H9 (cell line): ENCODE measurements at regions not wholly inside any gene's neighbourhood (a gene's known extent, or its start where the extent isn't known, plus 50 kb on each side); places are given as distances from the start of the nearest gene placed in this dataset.

Experiments used
- DNase-seq: peaks from one replicate; pipeline ENCODE4 v3.0.0-alpha.2; 2017
- H2AFZ ChIP-seq: one replicate; pipeline ENCODE4 v1.6.1; 2013; ENCODE audit warnings: mild to moderate bottlenecking, low read length, control low read depth, moderate library complexity
- H2AK5ac ChIP-seq: 2 replicates; pipeline ENCODE4 v1.6.1; 2013; ENCODE audit warnings: low read length, control low read depth, mixed read lengths; ENCODE audit not compliant: insufficient read length
- H2BK120ac ChIP-seq: one replicate; pipeline ENCODE4 v1.6.1; 2013; ENCODE audit warnings: low read depth, mild to moderate bottlenecking, low read length, control low read depth, inconsistent platforms; ENCODE audit not compliant: poor library complexity, severe bottlenecking
- H2BK12ac ChIP-seq: 2 replicates; pipeline ENCODE4 v1.6.1; 2013; ENCODE audit warnings: low read length, control low read depth, mixed read lengths, low read depth; ENCODE audit not compliant: insufficient read length
- H2BK15ac ChIP-seq: 2 replicates; pipeline ENCODE4 v1.6.1; 2013; ENCODE audit warnings: low read depth, low read length, control low read depth
- H2BK20ac ChIP-seq: one replicate; pipeline ENCODE4 v1.6.1; 2013; ENCODE audit warnings: low read depth, mild to moderate bottlenecking, low read length, control low read depth, inconsistent platforms; ENCODE audit not compliant: poor library complexity, severe bottlenecking
- H2BK5ac ChIP-seq: 2 replicates; pipeline ENCODE4 v1.6.1; 2013; ENCODE audit warnings: low read length, control low read depth, mixed read lengths; ENCODE audit not compliant: insufficient read length
- H3K14ac ChIP-seq: 2 replicates; pipeline ENCODE4 v1.6.1; 2013; ENCODE audit warnings: low read length, control low read depth; ENCODE audit not compliant: insufficient read depth
- H3K18ac ChIP-seq: 2 replicates; pipeline ENCODE4 v1.6.1; 2013; ENCODE audit warnings: low read depth, mild to moderate bottlenecking, mixed read lengths, low read length, control low read depth; ENCODE audit not compliant: insufficient read length
- H3K23ac ChIP-seq: 2 replicates; pipeline ENCODE4 v1.6.1; 2013; ENCODE audit warnings: low read length, control low read depth, mixed read lengths, low read depth; ENCODE audit not compliant: insufficient read length
- H3K23me2 ChIP-seq: 2 replicates; pipeline ENCODE4 v1.6.1; 2013; ENCODE audit warnings: low read depth, mild to moderate bottlenecking, mixed read lengths, low read length, control low read depth; ENCODE audit not compliant: insufficient read length, poor library complexity, severe bottlenecking
- H3K27ac ChIP-seq: 2 replicates; pipeline ENCODE4 v1.5.1; 2013; ENCODE audit warnings: low read length, control low read depth, mixed read lengths, low read depth; ENCODE audit not compliant: insufficient read length
- H3K27me3 ChIP-seq: 2 replicates; pipeline ENCODE4 v1.6.1; 2013; ENCODE audit warnings: low read length, control low read depth, inconsistent platforms; ENCODE audit not compliant: insufficient read depth
- H3K4ac ChIP-seq: 2 replicates; pipeline ENCODE4 v1.6.1; 2013; ENCODE audit warnings: low read depth, mild to moderate bottlenecking, control low read depth, inconsistent platforms, low read length, moderate library complexity
- H3K4me1 ChIP-seq: 2 replicates; pipeline ENCODE4 v1.6.1; 2013; ENCODE audit warnings: low read length, control low read depth, inconsistent platforms; ENCODE audit not compliant: insufficient read depth
- H3K4me2 ChIP-seq: 2 replicates; pipeline ENCODE4 v1.6.1; 2013; ENCODE audit warnings: low read length, control low read depth, mixed read lengths; ENCODE audit not compliant: insufficient read length, insufficient read depth
- H3K56ac ChIP-seq: 2 replicates; pipeline ENCODE4 v1.6.1; 2013; ENCODE audit warnings: low read depth, mild to moderate bottlenecking, mixed read lengths, low read length, control low read depth; ENCODE audit not compliant: insufficient read length
- H3K79me1 ChIP-seq: 2 replicates; pipeline ENCODE4 v1.6.1; 2013; ENCODE audit warnings: low read depth, mild to moderate bottlenecking, moderate library complexity, low read length, control low read depth, inconsistent platforms; ENCODE audit not compliant: insufficient read depth, poor library complexity, severe bottlenecking
- H3K79me2 ChIP-seq: 2 replicates; pipeline ENCODE4 v1.6.1; 2013; ENCODE audit warnings: low read length, control low read depth, inconsistent platforms; ENCODE audit not compliant: insufficient read depth
- H3K9ac ChIP-seq: 2 replicates; pipeline ENCODE4 v1.6.1; 2013; ENCODE audit warnings: low read length, control low read depth, mixed read lengths; ENCODE audit not compliant: insufficient read length; ENCODE audit errors: extremely low read depth
- H3K9me3 ChIP-seq: one replicate; pipeline ENCODE4 v1.6.1; 2013; ENCODE audit warnings: low read depth, low read length, inconsistent platforms; ENCODE audit not compliant: control insufficient read depth
- H3T11ph ChIP-seq: one replicate; pipeline ENCODE4 v1.6.1; 2013; ENCODE audit warnings: mild to moderate bottlenecking, low read length, control low read depth, inconsistent platforms
- H4K20me1 ChIP-seq: one replicate; pipeline ENCODE4 v1.6.1; 2013; ENCODE audit not compliant: control insufficient read depth, insufficient read length, insufficient read depth
- H4K5ac ChIP-seq: 2 replicates; pipeline ENCODE4 v1.6.1; 2013; ENCODE audit warnings: low read depth, mild to moderate bottlenecking, mixed read lengths, low read length, control low read depth; ENCODE audit not compliant: insufficient read length
- H4K8ac ChIP-seq: replicated peaks from 2 replicates; pipeline ENCODE4 v1.6.1; 2013; ENCODE audit warnings: low read length, control low read depth, mixed read lengths, low read depth; ENCODE audit not compliant: insufficient read length
- H4K91ac ChIP-seq: 2 replicates; pipeline ENCODE4 v1.6.1; 2013; ENCODE audit warnings: low read depth, mild to moderate bottlenecking, moderate library complexity, mixed read lengths, low read length, control low read depth; ENCODE audit not compliant: insufficient read length
- H3K27ac Mint-ChIP-seq, 3 experiments: 2 replicates in 2 of 3; 3 replicates in 1 of 3; pipeline ENCODE4 v1.8.0; 2020 to 2021; ENCODE audit warnings: mixed read lengths in 3 of 3, mild to moderate bottlenecking in 1 of 3, moderate library complexity in 1 of 3
- H3K27me3 Mint-ChIP-seq: 2 replicates; pipeline ENCODE4 v1.8.0; 2021; ENCODE audit warnings: low read depth, mild to moderate bottlenecking, moderate library complexity, mixed read lengths
- H3K36me3 Mint-ChIP-seq, 3 experiments: 2 replicates in 2 of 3; 3 replicates in 1 of 3; pipeline ENCODE4 v1.8.0; 2020 to 2021; ENCODE audit warnings: low read depth in 3 of 3, mixed read lengths in 3 of 3; ENCODE audit not compliant: insufficient read depth in 1 of 3
- H3K4me1 Mint-ChIP-seq, 2 experiments: 2 replicates each; pipeline ENCODE4 v1.8.0; 2020; ENCODE audit warnings: mixed read lengths in 2 of 2
- H3K4me3 Mint-ChIP-seq, 2 experiments: 2 replicates in 1 of 2; 3 replicates in 1 of 2; pipeline ENCODE4 v1.8.0; 2020 to 2021; ENCODE audit warnings: mild to moderate bottlenecking in 2 of 2, mixed read lengths in 2 of 2, moderate library complexity in 1 of 2
- H3K9me3 Mint-ChIP-seq, 2 experiments: 2 replicates in 1 of 2; 3 replicates in 1 of 2; pipeline ENCODE4 v1.8.0; 2020; ENCODE audit warnings: mild to moderate bottlenecking in 2 of 2, mixed read lengths in 2 of 2, moderate library complexity in 1 of 2
- CTCF ChIP-seq: fragments of 200-600 bp; sonication (generic); conservative IDR thresholded peaks from 3 replicates; pipeline ENCODE4 v1.8.0; 2021; ENCODE audit warnings: antibody characterized with exemption, mild to moderate bottlenecking
- WGBS: extraction: QIAGEN DNeasy Blood & Tissue Kit; methylation state at CpG from one replicate; pipeline ENCODE4 v1.1.7; 2013; ENCODE audit warnings: missing lambda C conversion rate, low lambda C conversion rate, mixed read lengths; ENCODE audit not compliant: insufficient read length; ENCODE audit errors: extremely low coverage; 5-methylcytosine and 5-hydroxymethylcytosine counted together

- Histone ChIP-seq H2BK20ac (no peak overlapping the region), H2BK120ac (no peak overlapping the region), H4K91ac (no peak overlapping the region), H3K79me1 (no peaks in the 10 kb centered on the region), H3K9me3 (no peaks in the 10 kb centered on the region), H3K18ac (no peak overlapping the region), H3K14ac (no peak overlapping the region), H3K4ac (no peak overlapping the region), H3T11ph (no peak overlapping the region), H4K5ac (no peak overlapping the region), H3K23me2 (no peaks in the 10 kb centered on the region), H3K27ac (no peak overlapping the region), H3K23ac (no peak overlapping the region), H3K9ac (no peak overlapping the region), H2BK12ac (no peak overlapping the region), H4K20me1 (no peaks in the 10 kb centered on the region), H3K27me3 (no peaks in the 10 kb centered on the region; the same call in 1 of the 2 replicates), H3K56ac (no peak overlapping the region), H2AFZ (no peak overlapping the region), H3K4me2 (no peak overlapping the region), H3K79me2 (no peaks in the 10 kb centered on the region), H2BK5ac (no peak overlapping the region), H2AK5ac (no peak overlapping the region), H2BK15ac (no peak overlapping the region), H4K8ac (no peak overlapping the region), H3K4me1 (peaks cover 11% of the 10 kb centered on the region)
- WGBS: no CpG with 5 or more reads among the region's 3 CpGs
- Mint-ChIP-seq H3K4me1 (peaks cover 14 to 24% of the 10 kb centered on the region in 2 experiments), H3K4me3 (no peak overlapping the region), H3K27me3 (peaks cover 7% of the 10 kb centered on the region), H3K27ac (no peak overlapping the region), H3K9me3 (no peaks in the 10 kb centered on the region), H3K36me3 (no peaks in the 10 kb centered on the region)
- no peak for DNase-seq
- no peak for TF ChIP-seq CTCF
These were observed 63.3 kb downstream of the CARTPT start for GRCh38 chr5:71782393-71782770.
